ENCODE measurements at regions not wholly inside any gene's neighbourhood (a gene's known extent, or its start where the extent isn't known, plus 50 kb on each side); places are given as distances from the start of the nearest gene placed in this dataset.

DNA sequence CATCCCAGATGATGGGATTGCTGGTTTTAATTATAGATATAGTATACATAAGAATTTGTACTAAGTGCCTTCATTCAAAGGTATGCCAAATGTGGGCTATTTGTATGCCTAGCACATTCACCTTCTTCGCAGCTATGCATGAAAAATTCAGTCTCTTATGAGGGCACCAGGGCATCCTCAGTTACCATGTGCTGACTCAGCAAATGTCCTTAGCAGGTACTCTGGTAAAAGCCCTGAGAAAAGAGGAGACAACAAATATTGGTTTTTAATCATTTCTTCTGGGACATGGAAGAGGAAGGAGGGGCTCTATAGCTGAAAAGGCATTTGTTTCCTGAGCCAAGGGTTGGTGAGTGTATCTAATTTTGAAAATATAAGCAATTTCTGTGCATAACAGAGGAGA, 258.1 kb upstream of the BMP2 start:
- Mint-ChIP-seq H3K27ac (no peak overlapping the region), H3K36me3 (no peaks in the 10 kb centered on the region), H3K4me1 (no peaks in the 10 kb centered on the region), H3K4me3 (no peak overlapping the region), H3K27me3 (ENCODE audit: low read depth) (no peaks in the 10 kb centered on the region), H3K9me3 (peaks cover 7% of the 10 kb centered on the region; the same call in 1 of the 2 replicates)
- ATAC-seq (no peak), DNase-seq (ENCODE audit: low spot score) (no peak)
- CTCF ChIA-PET = no interaction called here
- POLR2A ChIA-PET = no interaction called here
- no peak for TF ChIP-seq NFYB (CRISPR knock-in tag; conservative IDR thresholded peaks at IDR 0.05; ENCODE audit: low read depth)
- no peak for TF ChIP-seq JAZF1 (CRISPR knock-in tag; IDR thresholded peaks at IDR 0.05)
- TF ChIP-seq, protein P1, sequence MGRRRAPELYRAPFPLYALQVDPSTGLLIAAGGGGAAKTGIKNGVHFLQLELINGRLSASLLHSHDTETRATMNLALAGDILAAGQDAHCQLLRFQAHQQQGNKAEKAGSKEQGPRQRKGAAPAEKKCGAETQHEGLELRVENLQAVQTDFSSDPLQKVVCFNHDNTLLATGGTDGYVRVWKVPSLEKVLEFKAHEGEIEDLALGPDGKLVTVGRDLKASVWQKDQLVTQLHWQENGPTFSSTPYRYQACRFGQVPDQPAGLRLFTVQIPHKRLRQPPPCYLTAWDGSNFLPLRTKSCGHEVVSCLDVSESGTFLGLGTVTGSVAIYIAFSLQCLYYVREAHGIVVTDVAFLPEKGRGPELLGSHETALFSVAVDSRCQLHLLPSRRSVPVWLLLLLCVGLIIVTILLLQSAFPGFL (CRISPR knock-in tag; IDR thresholded peaks at IDR 0.05; ENCODE audit: borderline replicate concordance) = no peak
- TF ChIP-seq TCF7 (CRISPR knock-in tag; IDR thresholded peaks at IDR 0.05; ENCODE audit: low read depth) = no peak
- no peak for TF ChIP-seq ATF1 (CRISPR knock-in tag; IDR thresholded peaks at IDR 0.05)
- TF ChIP-seq, protein P2, sequence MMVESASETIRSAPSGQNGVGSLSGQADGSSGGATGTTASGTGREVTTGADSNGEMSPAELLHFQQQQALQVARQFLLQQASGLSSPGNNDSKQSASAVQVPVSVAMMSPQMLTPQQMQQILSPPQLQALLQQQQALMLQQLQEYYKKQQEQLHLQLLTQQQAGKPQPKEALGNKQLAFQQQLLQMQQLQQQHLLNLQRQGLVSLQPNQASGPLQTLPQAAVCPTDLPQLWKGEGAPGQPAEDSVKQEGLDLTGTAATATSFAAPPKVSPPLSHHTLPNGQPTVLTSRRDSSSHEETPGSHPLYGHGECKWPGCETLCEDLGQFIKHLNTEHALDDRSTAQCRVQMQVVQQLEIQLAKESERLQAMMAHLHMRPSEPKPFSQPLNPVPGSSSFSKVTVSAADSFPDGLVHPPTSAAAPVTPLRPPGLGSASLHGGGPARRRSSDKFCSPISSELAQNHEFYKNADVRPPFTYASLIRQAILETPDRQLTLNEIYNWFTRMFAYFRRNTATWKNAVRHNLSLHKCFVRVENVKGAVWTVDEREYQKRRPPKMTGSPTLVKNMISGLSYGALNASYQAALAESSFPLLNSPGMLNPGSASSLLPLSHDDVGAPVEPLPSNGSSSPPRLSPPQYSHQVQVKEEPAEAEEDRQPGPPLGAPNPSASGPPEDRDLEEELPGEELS (CRISPR knock-in tag; IDR thresholded peaks at IDR 0.05) = no peak
- TF ChIP-seq TEAD4 (CRISPR knock-in tag; IDR thresholded peaks at IDR 0.05) = no peak

DNA sequence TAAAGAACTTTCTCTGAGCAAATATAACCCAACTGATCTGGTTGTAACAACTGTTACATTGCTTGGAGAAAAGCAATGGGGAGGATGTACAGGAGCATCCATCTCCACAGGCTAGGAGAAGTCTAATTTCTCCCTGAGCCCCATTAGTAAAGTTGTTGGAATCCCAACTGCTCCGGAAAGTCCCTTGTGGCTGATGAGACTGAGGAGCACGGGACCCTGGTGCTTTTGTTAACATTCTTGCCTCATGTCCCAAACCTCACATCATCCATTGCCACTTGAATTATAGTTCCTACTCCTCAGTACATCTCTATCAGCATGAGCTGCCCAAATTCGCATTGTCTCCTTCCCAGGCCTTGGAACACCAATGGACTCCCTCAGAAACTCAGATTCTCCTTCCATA, 260.6 kb upstream of the BMP2 start:
- POLR2A ChIA-PET = no interaction called here
- Mint-ChIP-seq H3K27ac (no peak overlapping the region), H3K27me3 (ENCODE audit: low read depth) (no peaks in the 10 kb centered on the region), H3K4me3 (no peak overlapping the region), H3K36me3 (no peaks in the 10 kb centered on the region), H3K9me3 (peaks cover 7% of the 10 kb centered on the region; the same call in 1 of the 2 replicates), H3K4me1 (no peaks in the 10 kb centered on the region)
- ATAC-seq = no peak
- no peak for DNase-seq (ENCODE audit: low spot score)
- TF ChIP-seq FOXP1 (CRISPR knock-in tag; IDR thresholded peaks at IDR 0.05; ENCODE audit: borderline replicate concordance) (no peak), JUN (CRISPR knock-in tag; IDR thresholded peaks at IDR 0.05) (no peak), KAT7 (CRISPR knock-in tag; IDR thresholded peaks at IDR 0.05; ENCODE audit: borderline replicate concordance) (no peak), NFATC4 (CRISPR knock-in tag; IDR thresholded peaks at IDR 0.05) (no peak), CBFB (CRISPR knock-in tag; IDR thresholded peaks at IDR 0.05; ENCODE audit: low read depth) (no peak), TCF7 (CRISPR knock-in tag; IDR thresholded peaks at IDR 0.05; ENCODE audit: low read depth) (no peak), ESRRA (CRISPR knock-in tag; IDR thresholded peaks at IDR 0.05; ENCODE audit: borderline replicate concordance) (no peak)
- TF ChIP-seq, protein P3, sequence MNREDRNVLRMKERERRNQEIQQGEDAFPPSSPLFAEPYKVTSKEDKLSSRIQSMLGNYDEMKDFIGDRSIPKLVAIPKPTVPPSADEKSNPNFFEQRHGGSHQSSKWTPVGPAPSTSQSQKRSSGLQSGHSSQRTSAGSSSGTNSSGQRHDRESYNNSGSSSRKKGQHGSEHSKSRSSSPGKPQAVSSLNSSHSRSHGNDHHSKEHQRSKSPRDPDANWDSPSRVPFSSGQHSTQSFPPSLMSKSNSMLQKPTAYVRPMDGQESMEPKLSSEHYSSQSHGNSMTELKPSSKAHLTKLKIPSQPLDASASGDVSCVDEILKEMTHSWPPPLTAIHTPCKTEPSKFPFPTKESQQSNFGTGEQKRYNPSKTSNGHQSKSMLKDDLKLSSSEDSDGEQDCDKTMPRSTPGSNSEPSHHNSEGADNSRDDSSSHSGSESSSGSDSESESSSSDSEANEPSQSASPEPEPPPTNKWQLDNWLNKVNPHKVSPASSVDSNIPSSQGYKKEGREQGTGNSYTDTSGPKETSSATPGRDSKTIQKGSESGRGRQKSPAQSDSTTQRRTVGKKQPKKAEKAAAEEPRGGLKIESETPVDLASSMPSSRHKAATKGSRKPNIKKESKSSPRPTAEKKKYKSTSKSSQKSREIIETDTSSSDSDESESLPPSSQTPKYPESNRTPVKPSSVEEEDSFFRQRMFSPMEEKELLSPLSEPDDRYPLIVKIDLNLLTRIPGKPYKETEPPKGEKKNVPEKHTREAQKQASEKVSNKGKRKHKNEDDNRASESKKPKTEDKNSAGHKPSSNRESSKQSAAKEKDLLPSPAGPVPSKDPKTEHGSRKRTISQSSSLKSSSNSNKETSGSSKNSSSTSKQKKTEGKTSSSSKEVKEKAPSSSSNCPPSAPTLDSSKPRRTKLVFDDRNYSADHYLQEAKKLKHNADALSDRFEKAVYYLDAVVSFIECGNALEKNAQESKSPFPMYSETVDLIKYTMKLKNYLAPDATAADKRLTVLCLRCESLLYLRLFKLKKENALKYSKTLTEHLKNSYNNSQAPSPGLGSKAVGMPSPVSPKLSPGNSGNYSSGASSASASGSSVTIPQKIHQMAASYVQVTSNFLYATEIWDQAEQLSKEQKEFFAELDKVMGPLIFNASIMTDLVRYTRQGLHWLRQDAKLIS (CRISPR knock-in tag; IDR thresholded peaks at IDR 0.05; ENCODE audit: borderline replicate concordance) = no peak
- TF ChIP-seq, protein P4, sequence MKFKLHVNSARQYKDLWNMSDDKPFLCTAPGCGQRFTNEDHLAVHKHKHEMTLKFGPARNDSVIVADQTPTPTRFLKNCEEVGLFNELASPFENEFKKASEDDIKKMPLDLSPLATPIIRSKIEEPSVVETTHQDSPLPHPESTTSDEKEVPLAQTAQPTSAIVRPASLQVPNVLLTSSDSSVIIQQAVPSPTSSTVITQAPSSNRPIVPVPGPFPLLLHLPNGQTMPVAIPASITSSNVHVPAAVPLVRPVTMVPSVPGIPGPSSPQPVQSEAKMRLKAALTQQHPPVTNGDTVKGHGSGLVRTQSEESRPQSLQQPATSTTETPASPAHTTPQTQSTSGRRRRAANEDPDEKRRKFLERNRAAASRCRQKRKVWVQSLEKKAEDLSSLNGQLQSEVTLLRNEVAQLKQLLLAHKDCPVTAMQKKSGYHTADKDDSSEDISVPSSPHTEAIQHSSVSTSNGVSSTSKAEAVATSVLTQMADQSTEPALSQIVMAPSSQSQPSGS (CRISPR knock-in tag; IDR thresholded peaks at IDR 0.05; ENCODE audit: borderline replicate concordance, low read depth) = no peak
- TF ChIP-seq, protein P5, sequence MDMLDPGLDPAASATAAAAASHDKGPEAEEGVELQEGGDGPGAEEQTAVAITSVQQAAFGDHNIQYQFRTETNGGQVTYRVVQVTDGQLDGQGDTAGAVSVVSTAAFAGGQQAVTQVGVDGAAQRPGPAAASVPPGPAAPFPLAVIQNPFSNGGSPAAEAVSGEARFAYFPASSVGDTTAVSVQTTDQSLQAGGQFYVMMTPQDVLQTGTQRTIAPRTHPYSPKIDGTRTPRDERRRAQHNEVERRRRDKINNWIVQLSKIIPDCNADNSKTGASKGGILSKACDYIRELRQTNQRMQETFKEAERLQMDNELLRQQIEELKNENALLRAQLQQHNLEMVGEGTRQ (CRISPR knock-in tag; IDR thresholded peaks at IDR 0.05) = no peak
- TF ChIP-seq, protein P6, sequence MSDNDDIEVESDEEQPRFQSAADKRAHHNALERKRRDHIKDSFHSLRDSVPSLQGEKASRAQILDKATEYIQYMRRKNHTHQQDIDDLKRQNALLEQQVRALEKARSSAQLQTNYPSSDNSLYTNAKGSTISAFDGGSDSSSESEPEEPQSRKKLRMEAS (CRISPR knock-in tag; IDR thresholded peaks at IDR 0.05) = no peak
- CTCF ChIA-PET = no interaction called here
